Activated naive CD8-positive, alpha-beta T cell treated with anti-CD3 and anti-CD28 coated beads for 36 hours (primary cell): ENCODE measurements at regions not wholly inside any gene's neighbourhood (a gene's known extent, or its start where the extent isn't known, plus 50 kb on each side); places are given as distances from the start of the nearest gene placed in this dataset.
"Not testable (repeated sequence)": the region's sequence is repeated elsewhere in the genome, so short reads cannot be mapped to it uniquely, and the experiment has no call there.

Experiments
- DNase-seq: peaks from one replicate; pipeline ENCODE4 v3.0.0; 2021
- H3K27ac Mint-ChIP-seq: one replicate; pipeline ENCODE4 v1.8.0; 2022; ENCODE audit warnings: mild to moderate bottlenecking, moderate library complexity, mixed read lengths
- H3K27me3 Mint-ChIP-seq: one replicate; pipeline ENCODE4 v1.8.0; 2022; ENCODE audit warnings: mild to moderate bottlenecking, mixed read lengths
- H3K36me3 Mint-ChIP-seq: one replicate; pipeline ENCODE4 v1.8.0; 2021; ENCODE audit warnings: mild to moderate bottlenecking, mixed read lengths
- H3K4me1 Mint-ChIP-seq: one replicate; pipeline ENCODE4 v1.8.0; 2021; ENCODE audit warnings: mixed read lengths
- H3K4me3 Mint-ChIP-seq: one replicate; pipeline ENCODE4 v1.8.0; 2022; ENCODE audit warnings: mild to moderate bottlenecking, moderate library complexity, mixed read lengths
- H3K9me3 Mint-ChIP-seq: one replicate; pipeline ENCODE4 v1.8.0; 2022; ENCODE audit warnings: mixed read lengths

GRCh38 chr2:183866666-183867065 lies 731.7 kb upstream of the ZNF804A start:
- no peak overlapping the region for H3K4me3 Mint-ChIP-seq
- no peaks in the 10 kb centered on the region for H3K36me3 Mint-ChIP-seq

GRCh38 chr2:183867206-183867605 lies 731.1 kb upstream of the ZNF804A start:
- Mint-ChIP-seq H3K4me1 (no peaks in the 10 kb centered on the region), H3K4me3 (no peak overlapping the region), H3K27ac (no peak overlapping the region), H3K27me3 (no peaks in the 10 kb centered on the region), H3K9me3 (peaks cover 2% of the 10 kb centered on the region), H3K36me3 (no peaks in the 10 kb centered on the region)
- DNase-seq, result no peak

More at GRCh38 chr2:183866666-183867065, 731.7 kb upstream of the ZNF804A start:
- no peaks in the 10 kb centered on the region for H3K4me1 Mint-ChIP-seq
- H3K27me3 Mint-ChIP-seq, result no peaks in the 10 kb centered on the region
- H3K27ac Mint-ChIP-seq, result no peak overlapping the region
- no peak for DNase-seq
- H3K9me3 Mint-ChIP-seq, result peaks cover 2% of the 10 kb centered on the region

- H3K36me3 Mint-ChIP-seq, result no peaks in the 10 kb centered on the region
- no peak overlapping the region for H3K27ac Mint-ChIP-seq
- DNase-seq, result no peak
- H3K27me3 Mint-ChIP-seq, result no peaks in the 10 kb centered on the region
- H3K4me3 Mint-ChIP-seq, result no peak overlapping the region
- no peaks in the 10 kb centered on the region for H3K4me1 Mint-ChIP-seq
- peaks cover 2% of the 10 kb centered on the region for H3K9me3 Mint-ChIP-seq
Observed at GRCh38 chr2:183868153-183868552, 730.2 kb upstream of the ZNF804A start.

- Mint-ChIP-seq H3K27me3 (no peaks in the 10 kb centered on the region), H3K27ac (no peak overlapping the region), H3K9me3 (peaks cover 2% of the 10 kb centered on the region), H3K4me3 (no peak overlapping the region), H3K4me1 (no peaks in the 10 kb centered on the region), H3K36me3 (no peaks in the 10 kb centered on the region)
- no peak for DNase-seq
Observed at GRCh38 chr2:183868707-183869106, 729.6 kb upstream of the ZNF804A start.

GRCh38 chr2:183872131-183872530 lies 726.2 kb upstream of the ZNF804A start:
- Mint-ChIP-seq H3K9me3 (peaks cover 2% of the 10 kb centered on the region), H3K4me1 (no peaks in the 10 kb centered on the region), H3K4me3 (no peak overlapping the region), H3K27me3 (no peaks in the 10 kb centered on the region), H3K27ac (no peak overlapping the region), H3K36me3 (no peaks in the 10 kb centered on the region)
- DNase-seq, result no peak

GRCh38 chr2:183881978-183882377 lies 716.4 kb upstream of the ZNF804A start:
- DNase-seq, result no peak
- Mint-ChIP-seq H3K4me3 (no peak overlapping the region), H3K27ac (no peak overlapping the region), H3K9me3 (peaks cover 3% of the 10 kb centered on the region), H3K27me3 (no peaks in the 10 kb centered on the region), H3K36me3 (no peaks in the 10 kb centered on the region), H3K4me1 (no peaks in the 10 kb centered on the region)

- DNase-seq, result no peak
- Mint-ChIP-seq H3K4me1 (no peaks in the 10 kb centered on the region), H3K27me3 (no peaks in the 10 kb centered on the region), H3K9me3 (no peaks in the 10 kb centered on the region), H3K36me3 (no peaks in the 10 kb centered on the region), H3K27ac (no peak overlapping the region), H3K4me3 (no peak overlapping the region)
Observed at GRCh38 chr2:183892315-183892941, 705.9 kb upstream of the ZNF804A start.

- H3K4me1 Mint-ChIP-seq, result no peaks in the 10 kb centered on the region
- no peaks in the 10 kb centered on the region for H3K9me3 Mint-ChIP-seq
- no peak overlapping the region for H3K4me3 Mint-ChIP-seq
- no peaks in the 10 kb centered on the region for H3K36me3 Mint-ChIP-seq
- DNase-seq, result no peak
- no peaks in the 10 kb centered on the region for H3K27me3 Mint-ChIP-seq
- H3K27ac Mint-ChIP-seq, result no peak overlapping the region
Observed at GRCh38 chr2:183898641-183899040, 699.7 kb upstream of the ZNF804A start.

- Mint-ChIP-seq H3K9me3 (no peaks in the 10 kb centered on the region), H3K27me3 (no peaks in the 10 kb centered on the region), H3K4me1 (no peaks in the 10 kb centered on the region), H3K36me3 (no peaks in the 10 kb centered on the region), H3K4me3 (no peak overlapping the region), H3K27ac (no peak overlapping the region)
- no peak for DNase-seq
Observed at GRCh38 chr2:183901931-183902330, 696.4 kb upstream of the ZNF804A start.

- no peak overlapping the region for H3K27ac Mint-ChIP-seq
Observed at GRCh38 chr2:183903026-183903425, 695.3 kb upstream of the ZNF804A start.

GRCh38 chr2:183916041-183916440 lies 682.3 kb upstream of the ZNF804A start:
- H3K4me3 Mint-ChIP-seq, H3K36me3 Mint-ChIP-seq, DNase-seq, H3K27me3 Mint-ChIP-seq, H3K27ac Mint-ChIP-seq, H3K4me1 Mint-ChIP-seq, H3K9me3 Mint-ChIP-seq: not testable (repeated sequence)

More at GRCh38 chr2:183903026-183903425, 695.3 kb upstream of the ZNF804A start:
- no peak for DNase-seq
- no peaks in the 10 kb centered on the region for H3K4me1 Mint-ChIP-seq
- H3K27me3 Mint-ChIP-seq, result no peaks in the 10 kb centered on the region
- H3K9me3 Mint-ChIP-seq, result no peaks in the 10 kb centered on the region
- H3K4me3 Mint-ChIP-seq, result no peak overlapping the region
- no peaks in the 10 kb centered on the region for H3K36me3 Mint-ChIP-seq

GRCh38 chr2:183919167-183919566 lies 679.2 kb upstream of the ZNF804A start:
- Mint-ChIP-seq H3K4me1 (no peaks in the 10 kb centered on the region), H3K27ac (no peak overlapping the region), H3K27me3 (no peaks in the 10 kb centered on the region), H3K36me3 (no peaks in the 10 kb centered on the region), H3K9me3 (peaks cover 8% of the 10 kb centered on the region), H3K4me3 (no peak overlapping the region)
- DNase-seq, result no peak

GRCh38 chr2:183919926-183920325 lies 678.4 kb upstream of the ZNF804A start:
- DNase-seq, result no peak
- Mint-ChIP-seq H3K27ac (no peak overlapping the region), H3K36me3 (no peaks in the 10 kb centered on the region), H3K4me1 (no peaks in the 10 kb centered on the region), H3K9me3 (peaks cover 8% of the 10 kb centered on the region), H3K4me3 (no peak overlapping the region), H3K27me3 (no peaks in the 10 kb centered on the region)

GRCh38 chr2:183925281-183925680 lies 673.0 kb upstream of the ZNF804A start:
- no peak overlapping the region for H3K4me3 Mint-ChIP-seq
- DNase-seq, result no peak
- no peaks in the 10 kb centered on the region for H3K4me1 Mint-ChIP-seq
- H3K9me3 Mint-ChIP-seq, result peaks cover 12% of the 10 kb centered on the region
- no peak overlapping the region for H3K27ac Mint-ChIP-seq
- H3K36me3 Mint-ChIP-seq, result no peaks in the 10 kb centered on the region
- H3K27me3 Mint-ChIP-seq, result no peaks in the 10 kb centered on the region

- no peaks in the 10 kb centered on the region for H3K27me3 Mint-ChIP-seq
- no peak overlapping the region for H3K4me3 Mint-ChIP-seq
- H3K9me3 Mint-ChIP-seq, result peaks cover 9% of the 10 kb centered on the region
- no peak overlapping the region for H3K27ac Mint-ChIP-seq
- DNase-seq, result no peak
- no peaks in the 10 kb centered on the region for H3K4me1 Mint-ChIP-seq
- no peaks in the 10 kb centered on the region for H3K36me3 Mint-ChIP-seq
Observed at GRCh38 chr2:183926433-183926832, 671.9 kb upstream of the ZNF804A start.

GRCh38 chr2:183927406-183928325 lies 670.7 kb upstream of the ZNF804A start:
- no peak overlapping the region for H3K27ac Mint-ChIP-seq
- peaks cover 8% of the 10 kb centered on the region for H3K9me3 Mint-ChIP-seq
- H3K4me1 Mint-ChIP-seq, result no peaks in the 10 kb centered on the region
- no peak overlapping the region for H3K4me3 Mint-ChIP-seq
- no peaks in the 10 kb centered on the region for H3K36me3 Mint-ChIP-seq
- no peak for DNase-seq
- H3K27me3 Mint-ChIP-seq, result no peaks in the 10 kb centered on the region
